Dedifferentiated amniotic fluid mesenchymal stem cell (primary cell): ENCODE measurements at regions not wholly inside any gene's neighbourhood (a gene's known extent, or its start where the extent isn't known, plus 50 kb on each side); places are given as distances from the start of the nearest gene placed in this dataset.

ENCODE experiments used
- DNase-seq: peaks from one replicate; pipeline ENCODE4 v3.0.0-alpha.2; 2016; ENCODE audit errors: extremely low spot score

- no peak for DNase-seq
Measured at GRCh38 chr3:180829409-180830405, 82.8 kb upstream of the FXR1 start.

- DNase-seq, result no peak
Measured at GRCh38 chr3:180835501-180835900, 77.0 kb upstream of the FXR1 start.

GRCh38 chr3:180836766-180837165, 75.7 kb upstream of the FXR1 start:
- no peak for DNase-seq

- no peak for DNase-seq
Measured at GRCh38 chr3:180854887-180855286, 57.6 kb upstream of the FXR1 start.

GRCh38 chr3:180855364-180855763, 57.1 kb upstream of the FXR1 start:
- no peak for DNase-seq

- no peak for DNase-seq
Measured at GRCh38 chr3:180855956-180856355, 56.5 kb upstream of the FXR1 start.

GRCh38 chr3:180860180-180860858, 52.2 kb upstream of the FXR1 start:
- DNase-seq, result no peak
